ENCODE measurements at regions not wholly inside any gene's neighbourhood (a gene's known extent, or its start where the extent isn't known, plus 50 kb on each side); places are given as distances from the start of the nearest gene placed in this dataset.

- H3K36me3 Mint-ChIP-seq (ENCODE audit: low read depth), result no peaks in the 10 kb centered on the region
- no peak overlapping the region for H3K4me3 Mint-ChIP-seq
- H3K4me1 Mint-ChIP-seq, result peaks cover 4% of the 10 kb centered on the region
- H3K9me3 Mint-ChIP-seq, result no peaks in the 10 kb centered on the region
- no peak for TF ChIP-seq CTCF (IDR thresholded peaks at IDR 0.05; ENCODE audit: unreplicated experiment in 3 of 3)
- H3K27ac Mint-ChIP-seq, result no peak overlapping the region
- H3K27me3 Mint-ChIP-seq (ENCODE audit: low read depth), result no peaks in the 10 kb centered on the region
These were observed 453.0 kb upstream of the CDH20 start for GRCh38 chr18:60880184-60880583.

GRCh38 chr18:60883587-60883986 is 449.6 kb upstream of the CDH20 start:
- H3K4me1 Mint-ChIP-seq, result peaks cover 10% of the 10 kb centered on the region
- TF ChIP-seq CTCF (IDR thresholded peaks at IDR 0.05; ENCODE audit: unreplicated experiment in 3 of 3), result no peak
- H3K4me3 Mint-ChIP-seq, result no peak overlapping the region
- no peaks in the 10 kb centered on the region for H3K36me3 Mint-ChIP-seq (ENCODE audit: low read depth)
- H3K27ac Mint-ChIP-seq, result no peak overlapping the region
- no peaks in the 10 kb centered on the region for H3K27me3 Mint-ChIP-seq (ENCODE audit: low read depth)
- H3K9me3 Mint-ChIP-seq, result no peaks in the 10 kb centered on the region

- Mint-ChIP-seq H3K27ac (no peak overlapping the region), H3K4me1 (peaks cover 5% of the 10 kb centered on the region), H3K9me3 (no peaks in the 10 kb centered on the region), H3K4me3 (no peak overlapping the region), H3K27me3 (ENCODE audit: low read depth) (no peaks in the 10 kb centered on the region), H3K36me3 (ENCODE audit: low read depth) (no peaks in the 10 kb centered on the region)
- no peak for TF ChIP-seq CTCF (IDR thresholded peaks at IDR 0.05; ENCODE audit: unreplicated experiment in 3 of 3)
These were observed 445.1 kb upstream of the CDH20 start for GRCh38 chr18:60888071-60888624.

- Mint-ChIP-seq H3K36me3 (ENCODE audit: low read depth) (no peaks in the 10 kb centered on the region), H3K27ac (no peak overlapping the region), H3K9me3 (no peaks in the 10 kb centered on the region)
These were observed 443.8 kb upstream of the CDH20 start for GRCh38 chr18:60889442-60889841.

GRCh38 chr18:60891936-60892335 is 441.3 kb upstream of the CDH20 start:
- TF ChIP-seq CTCF (IDR thresholded peaks at IDR 0.05; ENCODE audit: unreplicated experiment in 3 of 3), result no peak
- H3K9me3 Mint-ChIP-seq, result no peaks in the 10 kb centered on the region
- H3K4me1 Mint-ChIP-seq, result no peaks in the 10 kb centered on the region
- H3K27me3 Mint-ChIP-seq (ENCODE audit: low read depth), result no peaks in the 10 kb centered on the region
- no peak overlapping the region for H3K4me3 Mint-ChIP-seq
- H3K36me3 Mint-ChIP-seq (ENCODE audit: low read depth), result no peaks in the 10 kb centered on the region
- no peak overlapping the region for H3K27ac Mint-ChIP-seq

More at GRCh38 chr18:60889442-60889841, 443.8 kb upstream of the CDH20 start:
- peaks cover 5% of the 10 kb centered on the region for H3K4me1 Mint-ChIP-seq
- no peak for TF ChIP-seq CTCF (IDR thresholded peaks at IDR 0.05; ENCODE audit: unreplicated experiment in 3 of 3)
- H3K27me3 Mint-ChIP-seq (ENCODE audit: low read depth), result no peaks in the 10 kb centered on the region
- no peak overlapping the region for H3K4me3 Mint-ChIP-seq

- Mint-ChIP-seq H3K27me3 (ENCODE audit: low read depth) (no peaks in the 10 kb centered on the region), H3K9me3 (no peaks in the 10 kb centered on the region), H3K36me3 (ENCODE audit: low read depth) (no peaks in the 10 kb centered on the region), H3K4me1 (no peaks in the 10 kb centered on the region), H3K4me3 (no peak overlapping the region), H3K27ac (no peak overlapping the region)
- TF ChIP-seq CTCF (IDR thresholded peaks at IDR 0.05; ENCODE audit: unreplicated experiment in 3 of 3), result no peak
These were observed 440.8 kb upstream of the CDH20 start for GRCh38 chr18:60892441-60892840.

All from nephron (organoid).